Neural crest cell (in vitro differentiated cells): ENCODE measurements at regions not wholly inside any gene's neighbourhood (a gene's known extent, or its start where the extent isn't known, plus 50 kb on each side); places are given as distances from the start of the nearest gene placed in this dataset.

ENCODE experiments used
- DNase-seq: peaks from one replicate; pipeline ENCODE4 v3.0.0; 2021; ENCODE audit warnings: low read depth, mixed read lengths, low spot score
- H3K27ac Mint-ChIP-seq: one replicate; pipeline ENCODE4 v1.8.0; 2021; ENCODE audit warnings: mild to moderate bottlenecking, mixed read lengths; ENCODE audit not compliant: unreplicated experiment
- H3K27me3 Mint-ChIP-seq: 2 replicates; pipeline ENCODE4 v1.8.0; 2021; ENCODE audit warnings: low read depth, mild to moderate bottlenecking, mixed read lengths
- H3K36me3 Mint-ChIP-seq: 2 replicates; pipeline ENCODE4 v1.8.0; 2021; ENCODE audit warnings: low read depth, mild to moderate bottlenecking, mixed read lengths
- H3K4me1 Mint-ChIP-seq: 2 replicates; pipeline ENCODE4 v1.8.0; 2021; ENCODE audit warnings: mixed read lengths
- H3K4me3 Mint-ChIP-seq: one replicate; pipeline ENCODE4 v1.8.0; 2021; ENCODE audit warnings: mild to moderate bottlenecking, mixed read lengths
- H3K9me3 Mint-ChIP-seq: 2 replicates; pipeline ENCODE4 v1.8.0; 2021; ENCODE audit warnings: mixed read lengths
- TF ChIP-seq, protein P1 (sequence below): fragments of 200-600 bp; sonication (generic); conservative IDR thresholded peaks from 2 replicates; pipeline ENCODE4 v1.5.0; 2021; ENCODE audit warnings: antibody characterized with exemption, mild to moderate bottlenecking

- peaks cover 4% of the 10 kb centered on the region for H3K9me3 Mint-ChIP-seq
- DNase-seq = no peak
- H3K36me3 Mint-ChIP-seq = no peaks in the 10 kb centered on the region
- no peaks in the 10 kb centered on the region for H3K27me3 Mint-ChIP-seq
- no peak overlapping the region for H3K4me3 Mint-ChIP-seq
- H3K4me1 Mint-ChIP-seq = peaks cover 5% of the 10 kb centered on the region
- no peak overlapping the region for H3K27ac Mint-ChIP-seq
- TF ChIP-seq, protein P1, sequence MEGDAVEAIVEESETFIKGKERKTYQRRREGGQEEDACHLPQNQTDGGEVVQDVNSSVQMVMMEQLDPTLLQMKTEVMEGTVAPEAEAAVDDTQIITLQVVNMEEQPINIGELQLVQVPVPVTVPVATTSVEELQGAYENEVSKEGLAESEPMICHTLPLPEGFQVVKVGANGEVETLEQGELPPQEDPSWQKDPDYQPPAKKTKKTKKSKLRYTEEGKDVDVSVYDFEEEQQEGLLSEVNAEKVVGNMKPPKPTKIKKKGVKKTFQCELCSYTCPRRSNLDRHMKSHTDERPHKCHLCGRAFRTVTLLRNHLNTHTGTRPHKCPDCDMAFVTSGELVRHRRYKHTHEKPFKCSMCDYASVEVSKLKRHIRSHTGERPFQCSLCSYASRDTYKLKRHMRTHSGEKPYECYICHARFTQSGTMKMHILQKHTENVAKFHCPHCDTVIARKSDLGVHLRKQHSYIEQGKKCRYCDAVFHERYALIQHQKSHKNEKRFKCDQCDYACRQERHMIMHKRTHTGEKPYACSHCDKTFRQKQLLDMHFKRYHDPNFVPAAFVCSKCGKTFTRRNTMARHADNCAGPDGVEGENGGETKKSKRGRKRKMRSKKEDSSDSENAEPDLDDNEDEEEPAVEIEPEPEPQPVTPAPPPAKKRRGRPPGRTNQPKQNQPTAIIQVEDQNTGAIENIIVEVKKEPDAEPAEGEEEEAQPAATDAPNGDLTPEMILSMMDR = no peak
Measured at GRCh38 chr13:64455124-64455523, 2775.0 kb downstream of the PCDH9 start.

DNA sequence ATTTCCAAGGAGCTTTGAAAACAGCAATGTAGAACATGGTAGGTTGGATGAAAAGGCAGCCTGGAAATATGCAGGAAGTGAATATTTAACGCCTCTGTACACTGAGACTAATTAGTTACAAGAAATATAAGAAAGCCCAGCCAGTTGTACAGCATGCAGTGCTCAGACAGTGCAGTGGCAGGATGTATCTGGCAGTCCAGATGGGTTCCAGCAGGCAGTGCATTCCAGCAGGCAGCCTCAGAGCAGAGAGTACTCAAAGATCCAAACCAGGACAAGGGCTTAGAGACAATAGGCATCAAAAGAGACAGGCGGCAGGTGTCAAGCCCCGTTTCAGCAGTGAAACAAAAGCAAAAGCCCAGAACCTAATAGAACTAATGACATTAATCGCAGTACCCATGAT, 2776.3 kb downstream of the PCDH9 start:
- Mint-ChIP-seq H3K36me3 (no peaks in the 10 kb centered on the region), H3K4me1 (peaks cover 5% of the 10 kb centered on the region), H3K4me3 (no peak overlapping the region), H3K27me3 (no peaks in the 10 kb centered on the region), H3K9me3 (no peaks in the 10 kb centered on the region), H3K27ac (no peak overlapping the region)
- no peak for DNase-seq
- TF ChIP-seq, protein P1 = no peak

DNA sequence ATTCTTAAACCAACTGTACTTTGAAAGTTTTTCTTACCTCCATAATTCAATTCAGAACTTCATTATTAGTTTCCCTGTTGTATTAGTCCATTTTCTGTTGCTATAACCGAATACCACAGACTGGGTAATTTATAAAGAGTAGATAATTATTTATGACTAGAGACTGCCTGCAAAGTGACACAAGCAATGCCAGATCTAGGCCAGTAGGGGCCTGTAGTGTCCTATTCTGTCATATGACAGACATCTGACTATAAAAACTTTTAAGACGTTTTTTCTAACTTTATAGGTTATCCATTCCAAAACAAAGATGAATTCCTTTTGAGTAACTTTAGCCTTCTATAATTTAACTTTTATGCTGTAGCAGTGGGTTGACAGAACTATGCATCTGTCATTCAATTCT, 2783.8 kb downstream of the PCDH9 start:
- DNase-seq = no peak
- H3K27me3 Mint-ChIP-seq = no peaks in the 10 kb centered on the region
- H3K36me3 Mint-ChIP-seq = no peaks in the 10 kb centered on the region
- H3K4me1 Mint-ChIP-seq = no peaks in the 10 kb centered on the region
- no peaks in the 10 kb centered on the region for H3K9me3 Mint-ChIP-seq
- H3K4me3 Mint-ChIP-seq = no peak overlapping the region
- no peak overlapping the region for H3K27ac Mint-ChIP-seq
- TF ChIP-seq, protein P1 = peak; percentile 64

DNA sequence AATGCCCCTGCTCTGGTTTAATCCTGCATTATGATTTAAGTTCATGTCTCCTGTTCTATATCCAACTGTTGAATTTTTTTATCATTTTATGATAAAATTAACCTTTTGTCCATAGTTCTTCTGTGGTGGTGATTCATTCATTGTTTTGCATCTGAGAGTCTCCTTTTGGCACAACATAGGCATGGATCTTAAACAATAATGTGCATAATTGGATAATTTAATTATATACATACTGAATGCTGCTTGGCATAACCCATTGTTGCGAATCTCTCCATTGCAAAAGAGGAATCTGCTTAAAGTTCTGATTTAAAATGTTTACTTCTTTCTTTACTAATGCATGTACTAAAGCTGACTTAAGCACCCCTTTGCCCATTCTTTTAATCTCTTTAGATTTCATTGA, 2788.4 kb downstream of the PCDH9 start:
- Mint-ChIP-seq H3K36me3 (no peaks in the 10 kb centered on the region), H3K4me1 (peaks cover 11% of the 10 kb centered on the region), H3K27me3 (no peaks in the 10 kb centered on the region), H3K9me3 (no peaks in the 10 kb centered on the region), H3K4me3 (no peak overlapping the region), H3K27ac (no peak overlapping the region)
- TF ChIP-seq, protein P1 = no peak
- DNase-seq = no peak

- no peak for DNase-seq
- TF ChIP-seq, protein P1 = no peak
- Mint-ChIP-seq H3K9me3 (no peaks in the 10 kb centered on the region), H3K27ac (no peak overlapping the region), H3K36me3 (no peaks in the 10 kb centered on the region), H3K27me3 (no peaks in the 10 kb centered on the region), H3K4me1 (peaks cover 11% of the 10 kb centered on the region), H3K4me3 (no peak overlapping the region)
Measured at GRCh38 chr13:64438084-64438483, 2792.1 kb downstream of the PCDH9 start.

- Mint-ChIP-seq H3K36me3 (no peaks in the 10 kb centered on the region), H3K4me3 (no peak overlapping the region), H3K27ac (no peak overlapping the region), H3K4me1 (no peaks in the 10 kb centered on the region), H3K27me3 (no peaks in the 10 kb centered on the region), H3K9me3 (no peaks in the 10 kb centered on the region)
- DNase-seq = no peak
- TF ChIP-seq, protein P1 = no peak
Measured at GRCh38 chr13:64429691-64430090, 2800.4 kb downstream of the PCDH9 start.
